GM18499 (cell line): ENCODE measurements at regions not wholly inside any gene's neighbourhood (a gene's known extent, or its start where the extent isn't known, plus 50 kb on each side); places are given as distances from the start of the nearest gene placed in this dataset.

ENCODE experiments used
- ATAC-seq: cut with Tn5 transposase; IDR thresholded peaks from one replicate; pipeline ENCODE4 v1.9.1; 2021; ENCODE audit warnings: moderate number of reproducible peaks; ENCODE audit not compliant: insufficient read depth, unreplicated experiment

DNA sequence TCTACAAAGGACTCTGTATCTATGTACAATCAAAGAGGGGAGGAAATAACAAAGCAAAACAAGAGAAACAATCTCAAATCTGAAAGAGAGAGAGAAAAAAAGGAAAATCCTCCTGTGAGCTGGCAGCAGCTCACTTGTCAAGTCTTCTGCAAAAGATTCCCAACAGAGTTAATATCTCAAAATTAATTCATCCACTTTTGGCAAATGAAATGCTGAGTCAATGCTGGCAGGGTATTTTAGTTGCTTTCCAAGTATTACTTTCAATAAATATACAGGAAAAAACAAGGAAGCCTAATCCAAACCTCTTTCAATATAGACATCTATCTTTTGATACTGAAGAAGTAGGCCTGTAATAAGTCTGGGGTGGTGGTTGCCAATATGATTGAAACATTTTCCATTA is 613.9 kb upstream of the NEGR1 start:
- ATAC-seq, result no peak

DNA sequence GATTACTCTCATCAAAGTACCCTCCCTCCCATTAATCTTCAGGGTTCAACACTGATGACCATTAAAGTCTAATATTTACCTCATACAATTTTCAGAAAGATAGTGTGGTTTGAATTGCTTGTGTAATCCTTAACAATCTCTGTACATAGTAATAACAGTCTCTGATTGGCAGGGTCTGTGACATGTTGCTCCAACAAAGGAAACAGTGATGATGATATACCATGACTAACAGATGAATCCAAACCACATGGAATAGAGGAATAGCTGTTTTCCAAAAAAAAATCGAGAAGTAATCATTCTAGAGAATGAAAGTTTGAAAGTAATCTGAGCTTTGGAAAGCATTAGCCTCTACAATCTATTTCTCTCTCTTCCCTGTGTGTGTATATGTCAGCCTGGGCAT is 610.1 kb upstream of the NEGR1 start:
- no peak for ATAC-seq

DNA sequence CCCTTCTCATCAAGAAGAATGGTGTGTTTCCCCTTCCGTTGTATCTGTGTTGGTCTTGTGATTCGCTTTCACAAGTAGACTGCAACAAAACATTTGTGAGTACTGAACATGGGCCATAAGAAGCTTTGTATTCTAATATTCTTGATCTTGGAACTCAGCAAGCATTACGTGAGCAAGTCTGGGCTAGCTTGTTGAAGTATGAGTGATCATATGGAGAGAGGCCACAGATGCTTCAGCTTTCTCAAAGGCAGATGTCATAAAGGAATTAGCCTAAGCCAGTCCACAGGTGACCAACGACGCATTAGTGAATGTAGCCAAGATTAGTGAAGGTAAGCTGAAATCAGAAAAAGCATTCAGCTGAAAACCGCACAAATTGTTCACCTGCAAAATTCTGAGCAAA is 609.6 kb upstream of the NEGR1 start:
- no peak for ATAC-seq

DNA sequence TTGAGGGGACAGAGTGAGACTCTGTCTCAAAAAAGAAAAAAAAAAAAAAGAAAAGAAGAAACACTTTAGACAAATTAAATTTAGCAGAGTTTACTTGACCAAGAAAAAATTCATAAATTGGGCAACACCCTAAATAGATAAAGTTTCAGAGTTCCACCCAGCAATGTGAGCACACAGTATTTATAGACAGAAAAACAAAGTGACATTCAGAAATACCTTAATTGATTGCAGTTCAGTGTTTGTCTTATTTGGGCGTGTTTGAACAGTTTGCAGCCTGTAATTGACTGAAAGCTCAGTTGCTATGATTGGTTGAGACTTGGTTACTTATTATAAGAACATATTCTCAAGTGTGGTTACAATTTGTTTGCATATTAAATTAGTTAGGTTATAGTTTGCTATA is 603.5 kb upstream of the NEGR1 start:
- ATAC-seq, result no peak

DNA sequence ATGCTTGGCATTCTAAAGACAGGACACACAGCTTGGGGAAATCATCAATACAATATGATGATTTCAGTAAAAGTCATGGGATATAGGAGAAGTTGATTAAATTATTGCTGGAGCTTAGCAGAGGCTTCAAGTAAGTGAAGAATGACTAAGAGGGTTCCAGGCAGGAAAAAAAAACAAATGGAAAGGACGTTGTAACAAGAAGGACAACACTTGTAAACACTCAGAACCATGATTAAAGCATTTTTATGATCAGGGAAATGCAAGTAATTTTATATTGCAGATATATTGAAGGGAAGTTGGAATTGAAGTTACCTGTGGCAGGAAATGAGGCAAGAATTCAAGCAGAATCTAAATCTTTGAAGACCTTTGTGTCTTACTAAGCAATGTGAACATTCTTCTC is 602.7 kb upstream of the NEGR1 start:
- no peak for ATAC-seq

DNA sequence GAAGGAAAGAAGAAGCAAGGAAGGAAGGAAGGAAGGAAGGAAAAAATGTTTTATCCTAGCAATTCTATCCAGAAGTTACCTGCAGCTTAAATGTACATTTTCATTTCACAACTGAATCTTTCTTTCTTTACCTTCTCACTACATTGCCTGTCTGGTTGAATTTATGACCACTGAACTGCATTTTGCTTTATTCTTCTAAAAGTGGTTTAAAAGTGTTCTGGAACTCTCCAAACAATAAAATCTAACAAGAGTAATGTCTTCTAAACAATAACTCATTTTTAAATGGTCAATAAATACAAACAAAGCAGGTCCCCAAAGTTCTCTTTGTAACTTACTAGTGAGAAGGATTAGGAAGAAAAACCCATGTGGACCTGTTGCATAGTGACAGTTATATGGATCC is 587.5 kb upstream of the NEGR1 start:
- ATAC-seq, result no peak

DNA sequence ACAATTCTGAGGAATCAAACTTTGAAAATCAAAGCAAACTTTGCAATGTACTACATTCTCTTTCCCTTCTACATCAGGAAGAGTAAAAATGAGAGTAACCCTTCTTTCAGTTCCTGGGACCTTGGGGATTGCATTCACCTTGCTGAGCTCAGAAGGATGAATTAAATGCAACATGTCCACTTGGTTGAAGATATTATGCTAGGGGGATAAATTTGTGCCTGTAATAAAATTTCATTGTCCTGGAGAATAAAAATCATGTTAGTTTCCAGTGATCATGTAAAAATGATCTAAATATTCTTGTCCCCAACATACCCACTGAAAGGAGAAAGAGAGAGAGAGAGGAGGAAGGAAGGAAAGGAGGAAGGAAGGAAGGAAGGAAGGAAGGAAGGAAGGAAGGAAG is 587.1 kb upstream of the NEGR1 start:
- no peak for ATAC-seq

DNA sequence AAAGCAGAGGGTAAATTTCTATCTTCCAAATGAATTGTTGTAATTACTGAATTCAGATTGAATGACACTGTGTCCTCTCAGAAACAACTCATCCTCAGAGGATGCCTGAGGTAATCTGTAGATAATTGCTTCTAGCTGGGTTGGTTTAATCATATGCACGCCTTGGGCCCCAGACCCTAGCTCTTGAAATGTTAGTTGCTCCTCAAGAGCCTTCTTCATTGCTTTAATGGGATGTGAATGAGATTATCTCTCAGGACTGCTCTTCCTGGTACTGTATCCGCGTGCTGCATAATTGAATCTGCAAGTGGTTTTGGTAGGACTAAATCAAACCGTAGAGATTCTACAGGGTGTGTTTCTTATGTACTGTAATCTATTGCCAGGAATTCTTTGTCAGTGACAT is 569.3 kb upstream of the NEGR1 start:
- ATAC-seq, result no peak

DNA sequence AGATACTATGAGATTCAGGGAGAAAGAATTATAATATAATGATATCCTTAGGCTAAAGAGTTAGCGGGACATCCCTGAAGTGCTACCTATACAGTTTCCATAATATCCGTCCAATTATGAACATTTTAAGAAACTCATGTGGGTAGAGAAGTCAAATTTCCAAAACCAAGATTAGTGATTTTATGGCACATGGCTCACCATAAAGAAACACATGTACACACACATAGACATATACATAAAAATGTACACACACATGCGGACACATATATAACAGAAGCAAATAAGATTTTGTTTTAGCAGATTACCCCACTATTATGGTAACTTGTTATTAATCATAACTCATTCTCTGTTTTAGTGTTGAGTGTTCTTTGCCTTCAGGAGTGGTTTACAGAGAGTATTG is 566.7 kb upstream of the NEGR1 start:
- ATAC-seq, result no peak

DNA sequence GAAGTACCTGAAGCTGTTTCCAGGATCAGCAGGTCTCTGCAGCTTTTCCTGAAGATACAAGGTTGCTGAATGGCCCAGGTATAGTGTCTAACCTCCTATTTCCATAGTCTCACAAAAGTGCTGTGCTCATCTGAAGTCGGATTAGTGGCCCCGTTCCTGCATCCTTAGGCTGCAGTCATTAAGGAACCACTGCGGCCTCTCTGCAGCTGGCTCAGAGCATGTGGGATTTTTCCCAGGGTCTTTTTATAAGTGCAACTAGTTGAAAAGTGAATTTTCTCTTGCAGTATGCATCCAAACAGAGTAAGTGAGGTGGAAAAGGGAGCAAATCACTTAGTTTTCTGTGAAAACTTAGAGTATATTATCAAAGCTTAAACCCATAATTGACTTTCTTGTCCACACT is 565.3 kb upstream of the NEGR1 start:
- ATAC-seq, result no peak

DNA sequence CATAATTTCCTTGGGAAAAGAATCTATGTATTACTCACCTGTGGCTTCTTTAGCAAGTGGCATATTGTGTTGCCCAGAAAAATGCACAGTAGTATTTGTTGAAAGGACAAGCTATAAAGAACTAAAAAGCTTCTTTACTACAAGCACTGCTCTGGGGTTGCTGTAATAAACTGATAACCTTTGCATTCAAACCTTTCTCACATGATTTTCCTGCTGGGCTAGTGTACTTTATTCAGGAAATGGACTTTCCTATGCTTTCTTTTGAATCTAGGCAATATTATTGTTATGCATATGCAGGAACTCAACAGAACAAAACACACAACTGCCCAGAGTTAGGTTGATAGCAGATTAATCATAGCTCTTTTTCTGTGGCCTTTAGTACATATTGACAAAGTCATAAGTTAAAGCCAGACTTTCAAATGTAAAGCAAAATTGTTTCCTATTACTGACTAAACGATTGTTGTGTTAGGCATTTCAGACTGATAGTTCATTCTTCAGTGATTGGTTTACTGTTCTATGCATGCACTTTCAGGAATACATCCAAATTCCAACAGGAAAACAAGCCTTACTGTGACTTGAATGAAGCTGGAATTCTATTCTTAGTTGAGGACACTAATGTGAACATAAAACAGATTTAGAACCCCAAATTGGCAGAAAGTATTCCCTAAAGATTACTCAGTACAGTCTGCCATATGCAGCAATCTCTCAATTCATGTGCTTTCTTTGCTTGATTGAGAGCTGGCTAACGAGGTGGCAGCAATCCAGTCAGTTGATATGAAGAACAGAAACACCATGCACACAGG is 564.3 kb upstream of the NEGR1 start:
- no peak for ATAC-seq

DNA sequence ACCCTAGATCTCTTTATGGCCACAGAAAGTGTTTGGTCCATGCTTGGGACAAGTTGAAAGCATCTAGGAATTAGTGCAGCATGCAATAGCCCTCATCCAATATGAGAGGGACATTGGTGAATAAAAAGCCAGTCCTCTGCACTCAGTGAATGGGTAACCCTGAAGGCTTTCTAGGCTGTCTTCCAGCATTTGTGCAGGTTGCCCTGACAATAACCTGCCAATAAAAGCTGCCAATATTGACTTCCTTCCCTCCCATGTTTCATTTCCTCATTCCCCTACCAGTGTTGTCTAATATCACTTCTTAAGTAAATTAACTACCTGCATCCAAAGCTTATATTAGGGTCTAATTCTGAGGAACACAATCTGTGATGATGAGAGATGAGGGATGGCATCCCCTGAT is 563.6 kb upstream of the NEGR1 start:
- no peak for ATAC-seq

DNA sequence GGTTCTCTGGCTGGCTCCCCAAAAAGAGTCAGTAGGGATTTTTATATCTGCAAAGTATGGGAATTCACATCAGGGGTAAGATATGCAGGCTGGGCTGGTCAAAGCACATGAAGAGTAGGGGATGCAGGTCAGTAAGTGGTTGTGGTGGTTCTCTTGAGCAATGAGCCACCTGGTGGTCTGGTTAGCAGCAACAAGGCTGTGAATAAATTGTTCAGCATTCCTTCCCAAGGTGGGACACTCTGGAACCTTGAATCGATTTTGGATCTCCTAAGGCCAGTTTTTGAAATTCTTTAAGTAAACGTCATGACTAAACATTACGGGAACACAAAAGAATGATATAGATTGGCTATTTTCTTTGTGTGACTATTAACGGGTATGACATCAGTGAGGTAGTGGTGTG is 563.0 kb upstream of the NEGR1 start:
- no peak for ATAC-seq

DNA sequence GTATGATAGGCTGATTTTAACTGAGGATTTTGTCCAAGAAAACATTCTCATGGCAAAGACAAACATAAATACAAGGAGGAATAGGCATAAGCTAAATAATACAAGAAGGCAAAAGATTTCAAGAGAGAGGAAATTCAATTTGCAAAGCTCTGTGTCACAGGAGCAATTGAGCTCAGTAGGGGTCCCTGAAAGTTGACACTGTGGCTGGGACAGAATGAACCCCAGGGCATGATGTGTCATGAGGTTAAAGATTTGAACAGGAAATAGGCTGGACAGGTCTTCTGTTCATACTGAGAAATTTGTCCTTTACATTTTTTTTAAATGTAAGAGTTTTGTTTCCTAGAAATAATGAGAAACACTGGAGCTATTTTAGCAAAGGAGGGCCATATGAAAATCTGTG is 555.4 kb upstream of the NEGR1 start:
- no peak for ATAC-seq

DNA sequence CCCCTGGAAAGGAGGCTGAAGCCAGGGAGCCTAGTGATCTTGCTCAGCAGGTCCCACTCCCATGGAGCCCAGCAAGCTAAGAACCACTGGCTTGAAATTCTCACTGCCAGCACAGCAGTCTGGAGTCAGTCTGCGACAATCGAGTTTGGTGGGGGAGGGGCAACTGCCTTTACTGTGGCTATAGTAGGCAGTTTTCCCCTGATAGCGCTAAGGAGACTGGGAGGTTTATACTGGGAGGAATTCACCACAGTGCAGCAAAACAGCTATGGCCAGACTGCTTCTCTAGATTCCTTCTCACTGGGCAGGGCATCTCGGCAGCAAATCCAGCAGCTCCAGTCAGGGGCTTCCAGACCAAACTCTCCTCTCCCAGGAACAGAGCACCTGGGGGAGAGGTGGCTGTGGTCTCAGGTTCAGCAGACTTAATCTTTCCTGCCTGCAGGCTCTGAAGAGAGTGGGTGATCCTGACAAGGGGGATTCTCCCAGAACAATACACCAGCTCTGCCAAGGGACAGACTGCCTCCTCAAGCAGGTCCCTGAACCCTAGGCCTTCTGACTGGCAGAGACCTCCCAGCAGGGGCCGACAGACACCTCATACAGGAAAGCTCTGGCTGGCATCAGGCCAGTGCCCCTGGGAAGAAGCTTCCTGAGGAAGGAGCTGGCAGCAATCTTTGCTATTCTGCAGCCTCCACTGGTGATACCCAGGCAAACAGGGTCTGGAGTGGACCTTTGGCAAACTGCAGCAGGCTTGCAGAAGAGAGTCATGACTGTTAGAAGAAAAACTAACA is 548.5 kb upstream of the NEGR1 start:
- ATAC-seq, result no peak

DNA sequence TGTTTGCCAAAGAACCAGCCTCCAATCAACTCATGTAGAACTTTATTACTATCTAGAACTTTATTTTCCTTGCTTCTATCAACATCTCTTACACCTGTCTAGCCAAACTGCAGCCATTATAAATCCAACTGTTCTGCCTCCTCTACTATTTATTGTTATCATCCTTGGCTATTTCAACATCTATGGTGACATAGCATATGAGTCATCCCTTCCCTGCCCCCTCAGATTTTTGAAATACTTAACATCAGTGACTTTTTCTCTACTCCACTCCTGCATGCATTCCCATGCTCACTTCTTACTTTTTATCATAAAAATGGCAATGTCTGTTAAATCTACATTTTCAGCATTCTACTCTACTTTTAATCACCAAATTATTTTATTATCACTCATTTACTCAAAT is 544.9 kb upstream of the NEGR1 start:
- no peak for ATAC-seq

DNA sequence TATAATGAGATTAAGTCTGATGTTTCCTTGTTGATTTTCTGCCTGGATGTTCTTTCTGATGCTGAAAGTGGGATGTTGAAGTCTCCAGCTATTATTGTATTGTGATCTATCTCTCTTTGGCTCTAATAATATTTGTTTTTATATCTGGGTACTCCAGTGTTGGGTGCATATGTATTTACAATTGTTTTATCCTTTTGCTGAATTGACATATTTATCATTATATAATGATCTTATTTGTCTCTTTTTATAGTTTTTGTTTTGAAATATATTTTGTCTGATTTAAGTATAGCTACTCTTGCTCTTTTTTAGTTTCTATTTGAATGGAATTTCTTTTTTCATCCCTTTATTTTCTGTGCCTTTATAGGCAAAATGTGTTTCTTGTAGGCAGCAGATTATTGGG is 522.2 kb upstream of the NEGR1 start:
- no peak for ATAC-seq

DNA sequence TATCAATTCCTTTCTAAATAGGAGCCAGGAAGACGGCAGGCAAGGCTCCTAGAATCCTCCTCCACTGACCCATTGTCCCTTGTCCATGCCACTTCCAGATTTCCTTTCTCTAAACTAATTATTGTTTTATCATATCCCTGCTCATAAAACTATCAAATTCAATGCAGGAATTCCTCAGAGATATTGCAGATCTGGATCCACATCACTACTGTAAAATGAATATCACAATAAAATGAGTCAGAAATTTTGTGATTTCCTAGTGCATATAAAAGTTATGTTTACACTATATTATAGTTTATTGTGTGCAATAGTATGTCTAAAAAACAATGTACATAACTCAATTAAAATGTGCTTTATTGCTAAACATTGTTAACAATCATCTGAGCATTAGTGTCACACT is 498.7 kb upstream of the NEGR1 start:
- ATAC-seq, result no peak

DNA sequence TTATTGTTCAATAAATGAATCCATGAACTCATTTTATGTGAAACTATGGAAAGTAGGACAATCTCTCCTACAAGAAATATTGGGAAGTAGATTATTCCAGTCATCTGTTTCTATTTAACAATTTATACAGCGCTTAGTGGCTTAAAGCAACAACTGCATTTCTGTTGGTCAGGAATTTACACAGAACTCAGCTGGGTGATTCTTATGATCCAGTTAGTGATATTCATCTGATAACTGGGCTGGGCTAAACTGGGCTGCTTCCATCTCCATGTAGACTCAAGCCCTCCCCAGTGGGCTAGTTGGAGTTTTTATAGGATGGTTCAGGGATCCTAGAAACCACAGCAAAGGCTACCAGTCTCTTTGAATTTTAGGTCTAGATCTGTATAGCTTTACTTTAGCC is 497.9 kb upstream of the NEGR1 start:
- no peak for ATAC-seq

DNA sequence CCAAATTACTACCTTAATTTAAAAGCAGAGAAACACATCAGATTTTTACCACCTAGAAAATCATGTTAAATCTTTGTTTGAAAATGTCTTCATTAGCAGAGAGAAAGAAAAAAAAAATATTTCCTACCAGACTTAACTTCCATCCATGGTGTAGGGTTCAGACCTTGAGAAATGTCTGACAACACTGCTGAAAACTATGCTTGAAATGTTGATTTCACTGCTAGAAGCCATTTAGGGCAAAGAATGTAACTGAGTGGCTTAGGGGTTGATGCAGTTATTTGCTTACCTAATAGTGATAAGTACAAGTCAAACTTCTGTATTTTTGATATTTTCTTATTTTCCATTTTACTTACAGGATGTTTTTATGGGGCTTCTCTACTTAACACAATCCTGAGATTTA is 495.6 kb upstream of the NEGR1 start:
- ATAC-seq, result no peak

DNA sequence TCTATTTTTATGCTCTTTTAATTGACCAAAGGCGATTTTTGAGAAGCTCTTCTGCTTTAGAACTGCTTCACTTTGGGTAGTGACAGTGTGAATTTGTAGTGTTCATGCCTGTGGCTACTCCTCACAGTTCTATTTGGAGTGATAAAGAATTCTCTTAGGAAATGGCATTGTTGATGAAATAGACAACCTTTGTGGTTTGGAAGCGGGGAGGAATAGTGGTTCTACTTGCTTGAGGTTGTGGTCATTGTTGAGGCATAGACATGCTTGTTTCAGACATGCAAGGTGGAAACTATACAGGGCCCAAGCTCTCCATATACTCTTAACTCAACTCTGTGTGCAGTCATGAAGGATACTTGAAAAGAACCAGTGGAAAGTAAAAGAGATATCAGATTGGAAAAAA is 481.1 kb upstream of the NEGR1 start:
- ATAC-seq, result no peak

DNA sequence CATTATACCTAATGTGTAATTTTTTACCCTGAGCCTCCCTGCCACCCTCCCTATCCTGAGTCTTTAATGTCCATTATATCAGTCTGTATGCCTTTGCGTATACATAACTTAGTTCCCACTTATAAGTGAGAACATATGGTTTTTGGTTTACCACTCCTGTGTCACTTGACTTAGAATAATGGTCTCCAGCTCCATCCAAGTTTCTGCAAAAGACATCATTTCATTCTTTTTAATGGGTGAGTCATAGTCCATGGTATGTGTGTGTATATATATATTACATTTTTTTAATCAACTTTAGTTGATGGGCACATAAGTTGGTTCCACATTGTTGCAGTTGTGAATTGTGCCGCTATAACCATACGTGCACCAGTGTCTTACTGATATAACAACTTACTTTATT is 477.1 kb upstream of the NEGR1 start:
- no peak for ATAC-seq
